ENCODE measurements at regions not wholly inside any gene's neighbourhood (a gene's known extent, or its start where the extent isn't known, plus 50 kb on each side); places are given as distances from the start of the nearest gene placed in this dataset.

- no peaks in the 10 kb centered on the region for H3K36me3 ChIP-seq (ENCODE audit: control insufficient read depth in 2 of 3, insufficient read depth in 3 of 3, low read length in 3 of 3)
- Mint-ChIP-seq H3K27me3 (no peaks in the 10 kb centered on the region), H3K36me3 (no peaks in the 10 kb centered on the region), H3K27ac (no peak overlapping the region), H3K4me1 (no peaks in the 10 kb centered on the region), H3K9me3 (peaks cover 0 to 20% (median 4%) of the 10 kb centered on the region in 11 donors), H3K4me3 (no peak overlapping the region)
- intact Hi-C loops (cut with micrococcal nuclease) = no loop called here
- POLR2A ChIA-PET = no interaction called here
- ATAC-seq (no peak), DNase-seq (no peak)
- CTCF ChIA-PET = no interaction called here
- no peaks in the 10 kb centered on the region for H3K4me1 ChIP-seq (ENCODE audit: control insufficient read depth in 2 of 2, insufficient read depth in 2 of 2, low read length in 2 of 2)
- no peaks in the 10 kb centered on the region for H3K9me3 ChIP-seq (ENCODE audit: control insufficient read depth in 2 of 3, low read length in 3 of 3)
- H3K27ac ChIP-seq (ENCODE audit: low read depth, low read length) = no peak overlapping the region
- H3K27me3 ChIP-seq (ENCODE audit: control insufficient read depth in 2 of 2, insufficient read depth in 2 of 2, low read length in 2 of 2) = no peaks in the 10 kb centered on the region
- no peak overlapping the region for H3K4me3 ChIP-seq (ENCODE audit: low read length)
These were observed 1187.5 kb upstream of the USP15 start for GRCh38 chr12:61072717-61073116.

GRCh38 chr12:61095111-61095510, 1165.1 kb upstream of the USP15 start:
- ChIA-PET CTCF (no interaction called here), POLR2A (no interaction called here)
- Histone ChIP-seq H3K36me3 (ENCODE audit: control insufficient read depth in 2 of 3, insufficient read depth in 3 of 3, low read length in 3 of 3) (no peaks in the 10 kb centered on the region), H3K4me1 (ENCODE audit: control insufficient read depth in 2 of 2, insufficient read depth in 2 of 2, low read length in 2 of 2) (no peaks in the 10 kb centered on the region), H3K27ac (ENCODE audit: low read depth, low read length) (no peak overlapping the region), H3K9me3 (ENCODE audit: control insufficient read depth in 2 of 3, low read length in 3 of 3) (peaks cover 0 to 5% (median 0%) of the 10 kb centered on the region in 3 experiments), H3K4me3 (ENCODE audit: low read length) (no peak overlapping the region), H3K27me3 (ENCODE audit: control insufficient read depth in 2 of 2, insufficient read depth in 2 of 2, low read length in 2 of 2) (no peaks in the 10 kb centered on the region)
- Mint-ChIP-seq H3K4me1 (no peaks in the 10 kb centered on the region), H3K27me3 (no peaks in the 10 kb centered on the region), H3K36me3 (no peaks in the 10 kb centered on the region), H3K9me3 (peaks cover 0 to 12% (median 3%) of the 10 kb centered on the region in 11 donors), H3K4me3 (no peak overlapping the region), H3K27ac (no peak overlapping the region)
- ATAC-seq (no peak), DNase-seq (no peak)
- intact Hi-C loops (cut with micrococcal nuclease) = no loop called here

DNA sequence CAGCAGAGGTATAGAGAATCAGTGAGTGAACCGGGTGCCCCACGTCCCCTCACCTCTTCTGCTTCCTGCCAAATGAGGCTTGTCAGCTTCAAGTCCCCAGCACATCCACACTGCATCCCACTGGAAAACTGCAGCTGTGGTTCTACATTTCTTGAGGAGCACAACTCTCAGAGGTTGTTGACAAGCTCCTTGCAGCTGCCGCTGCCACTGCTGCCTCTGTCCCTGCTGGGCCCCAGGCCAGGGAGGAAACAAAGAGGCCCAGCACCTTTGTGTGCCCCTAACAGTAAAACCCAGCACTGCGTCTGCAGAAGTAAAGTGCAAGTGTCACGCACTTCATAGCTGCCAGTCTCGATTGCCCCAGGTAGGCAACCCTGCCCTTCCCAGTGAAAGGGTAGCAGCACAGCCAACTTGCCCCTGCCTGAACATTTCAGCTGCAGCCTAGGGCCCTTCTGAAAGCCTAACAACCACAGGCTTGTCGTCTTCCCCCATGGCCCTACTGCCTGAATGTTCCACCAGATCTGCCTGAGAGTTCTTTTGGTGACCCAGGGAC, 1162.1 kb upstream of the USP15 start:
- Mint-ChIP-seq H3K4me3 (no peak overlapping the region), H3K27ac (no peak overlapping the region), H3K4me1 (no peaks in the 10 kb centered on the region), H3K27me3 (no peaks in the 10 kb centered on the region), H3K36me3 (no peaks in the 10 kb centered on the region), H3K9me3 (peaks cover 0 to 31% (median 1%) of the 10 kb centered on the region in 11 donors)
- Histone ChIP-seq H3K4me1 (ENCODE audit: control insufficient read depth in 2 of 2, insufficient read depth in 2 of 2, low read length in 2 of 2) (no peaks in the 10 kb centered on the region), H3K27me3 (ENCODE audit: control insufficient read depth in 2 of 2, insufficient read depth in 2 of 2, low read length in 2 of 2) (no peaks in the 10 kb centered on the region), H3K36me3 (ENCODE audit: control insufficient read depth in 2 of 3, insufficient read depth in 3 of 3, low read length in 3 of 3) (no peaks in the 10 kb centered on the region), H3K4me3 (ENCODE audit: low read length) (no peak overlapping the region), H3K9me3 (ENCODE audit: control insufficient read depth in 2 of 3, low read length in 3 of 3) (no peaks in the 10 kb centered on the region), H3K27ac (ENCODE audit: low read depth, low read length) (no peak overlapping the region)
- POLR2A ChIA-PET = no interaction called here
- ATAC-seq (no peak), DNase-seq (no peak)
- intact Hi-C loops (cut with micrococcal nuclease) = no loop called here
- CTCF ChIA-PET = no interaction called here

- H3K4me3 Mint-ChIP-seq = no peak overlapping the region
- H3K27me3 ChIP-seq (ENCODE audit: control insufficient read depth in 2 of 2, insufficient read depth in 2 of 2, low read length in 2 of 2) = no peaks in the 10 kb centered on the region
- POLR2A ChIA-PET = no interaction called here
- no peak overlapping the region for H3K4me3 ChIP-seq (ENCODE audit: low read length)
- no peaks in the 10 kb centered on the region for H3K4me1 Mint-ChIP-seq
- CTCF ChIA-PET = no interaction called here
- H3K9me3 ChIP-seq (ENCODE audit: control insufficient read depth in 2 of 3, low read length in 3 of 3) = peaks cover 0 to 4% (median 0%) of the 10 kb centered on the region in 3 experiments
- DNase-seq (no peak), ATAC-seq (no peak)
- no peaks in the 10 kb centered on the region for H3K4me1 ChIP-seq (ENCODE audit: control insufficient read depth in 2 of 2, insufficient read depth in 2 of 2, low read length in 2 of 2)
- no peak overlapping the region for H3K27ac Mint-ChIP-seq
- peaks cover 0 to 35% (median 11%) of the 10 kb centered on the region in 11 donors for H3K9me3 Mint-ChIP-seq
- no peaks in the 10 kb centered on the region for H3K27me3 Mint-ChIP-seq
- no peaks in the 10 kb centered on the region for H3K36me3 Mint-ChIP-seq
- no peaks in the 10 kb centered on the region for H3K36me3 ChIP-seq (ENCODE audit: control insufficient read depth in 2 of 3, insufficient read depth in 3 of 3, low read length in 3 of 3)
- intact Hi-C loops (cut with micrococcal nuclease) = no loop called here
- H3K27ac ChIP-seq (ENCODE audit: low read depth, low read length) = no peak overlapping the region
These were observed 1153.1 kb upstream of the USP15 start for GRCh38 chr12:61107118-61107517.

DNA sequence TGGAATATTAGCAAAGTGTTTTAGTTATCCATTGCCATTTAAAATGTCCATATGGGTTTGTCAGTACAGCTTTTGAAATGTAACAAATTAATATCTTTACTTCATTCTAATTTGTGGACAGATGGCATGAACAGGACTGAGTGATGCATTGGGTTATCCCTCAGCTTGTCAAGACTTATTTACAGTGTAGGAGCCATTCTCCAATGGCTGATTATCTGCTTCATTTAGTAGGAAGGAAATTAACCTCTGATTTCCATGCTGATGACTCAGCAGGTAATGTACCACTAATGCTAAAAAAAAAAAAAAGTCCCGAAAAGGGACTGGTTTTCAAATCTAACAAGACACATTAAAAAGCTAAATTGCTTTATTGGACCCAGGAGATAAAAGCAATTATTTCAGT, 1149.0 kb upstream of the USP15 start:
- Histone ChIP-seq H3K4me3 (ENCODE audit: low read length) (no peak overlapping the region), H3K4me1 (ENCODE audit: control insufficient read depth in 2 of 2, insufficient read depth in 2 of 2, low read length in 2 of 2) (no peaks in the 10 kb centered on the region), H3K36me3 (ENCODE audit: control insufficient read depth in 2 of 3, insufficient read depth in 3 of 3, low read length in 3 of 3) (no peaks in the 10 kb centered on the region), H3K27me3 (ENCODE audit: control insufficient read depth in 2 of 2, insufficient read depth in 2 of 2, low read length in 2 of 2) (no peaks in the 10 kb centered on the region), H3K9me3 (ENCODE audit: control insufficient read depth in 2 of 3, low read length in 3 of 3) (no peaks in the 10 kb centered on the region), H3K27ac (ENCODE audit: low read depth, low read length) (no peak overlapping the region)
- H3K27ac Mint-ChIP-seq = no peak overlapping the region
- CTCF ChIA-PET = no interaction called here
- no peaks in the 10 kb centered on the region for H3K36me3 Mint-ChIP-seq
- DNase-seq (no peak), ATAC-seq (no peak)
- no peaks in the 10 kb centered on the region for H3K27me3 Mint-ChIP-seq
- intact Hi-C loops (cut with micrococcal nuclease) = no loop called here
- H3K4me3 Mint-ChIP-seq = no peak overlapping the region
- POLR2A ChIA-PET = no interaction called here
- no peaks in the 10 kb centered on the region for H3K4me1 Mint-ChIP-seq
- peaks cover 0 to 32% (median 6%) of the 10 kb centered on the region in 11 donors for H3K9me3 Mint-ChIP-seq

DNA sequence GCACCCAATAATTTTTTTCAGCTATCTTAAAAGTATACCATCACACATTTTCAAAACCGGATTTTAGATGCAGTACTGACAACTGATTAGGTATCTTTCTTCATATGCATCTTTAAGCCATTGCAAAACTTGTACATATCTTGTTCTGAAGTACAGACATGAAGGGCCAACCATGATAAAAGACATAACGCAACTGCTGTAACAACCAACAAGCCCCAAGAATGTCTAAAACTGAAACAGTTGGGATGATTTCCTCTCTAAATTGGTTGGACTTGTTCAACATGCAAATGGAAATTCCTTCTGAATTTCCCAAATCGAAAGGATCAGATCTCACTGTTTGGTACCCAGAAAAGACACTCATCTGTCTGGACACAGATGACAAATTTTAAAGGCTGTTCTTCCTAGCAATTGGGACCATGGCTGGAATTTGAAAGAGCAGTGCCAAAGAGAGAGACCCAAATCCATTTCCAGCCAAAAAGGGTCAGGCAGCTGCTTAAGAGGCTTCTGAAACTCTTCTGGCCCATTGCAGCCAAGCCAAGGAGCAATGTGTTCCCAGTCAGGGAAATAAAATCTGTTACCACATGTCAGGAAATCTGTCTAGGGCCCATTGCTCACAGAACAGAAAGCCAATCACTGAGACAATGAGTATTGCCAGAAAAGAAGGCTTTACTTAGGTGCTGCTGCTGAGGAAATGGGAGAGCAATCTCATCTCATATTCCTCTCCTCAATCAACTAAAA, 1122.4 kb upstream of the USP15 start:
- Mint-ChIP-seq H3K36me3 (no peaks in the 10 kb centered on the region), H3K27me3 (no peaks in the 10 kb centered on the region), H3K9me3 (peaks cover 0 to 13% (median 5%) of the 10 kb centered on the region in 11 donors), H3K27ac (no peak overlapping the region), H3K4me3 (no peak overlapping the region), H3K4me1 (no peaks in the 10 kb centered on the region)
- no peak overlapping the region for H3K4me3 ChIP-seq (ENCODE audit: low read length)
- ChIA-PET POLR2A (no interaction called here), CTCF (no interaction called here)
- DNase-seq (no peak), ATAC-seq (no peak)
- H3K4me1 ChIP-seq (ENCODE audit: control insufficient read depth in 2 of 2, insufficient read depth in 2 of 2, low read length in 2 of 2) = no peaks in the 10 kb centered on the region
- no peaks in the 10 kb centered on the region for H3K36me3 ChIP-seq (ENCODE audit: control insufficient read depth in 2 of 3, insufficient read depth in 3 of 3, low read length in 3 of 3)
- intact Hi-C loops (cut with micrococcal nuclease) = no loop called here
- H3K9me3 ChIP-seq (ENCODE audit: control insufficient read depth in 2 of 3, low read length in 3 of 3) = no peaks in the 10 kb centered on the region
- H3K27me3 ChIP-seq (ENCODE audit: control insufficient read depth in 2 of 2, insufficient read depth in 2 of 2, low read length in 2 of 2) = no peaks in the 10 kb centered on the region
- H3K27ac ChIP-seq (ENCODE audit: low read depth, low read length) = no peak overlapping the region

- H3K9me3 Mint-ChIP-seq = peaks cover 0 to 10% (median 5%) of the 10 kb centered on the region in 11 donors
- no peaks in the 10 kb centered on the region for H3K27me3 Mint-ChIP-seq
- Histone ChIP-seq H3K9me3 (ENCODE audit: control insufficient read depth in 2 of 3, low read length in 3 of 3) (no peaks in the 10 kb centered on the region), H3K36me3 (ENCODE audit: control insufficient read depth in 2 of 3, insufficient read depth in 3 of 3, low read length in 3 of 3) (no peaks in the 10 kb centered on the region), H3K27ac (ENCODE audit: low read depth, low read length) (no peak overlapping the region), H3K4me3 (ENCODE audit: low read length) (no peak overlapping the region), H3K27me3 (ENCODE audit: control insufficient read depth in 2 of 2, insufficient read depth in 2 of 2, low read length in 2 of 2) (no peaks in the 10 kb centered on the region), H3K4me1 (ENCODE audit: control insufficient read depth in 2 of 2, insufficient read depth in 2 of 2, low read length in 2 of 2) (no peaks in the 10 kb centered on the region)
- no peaks in the 10 kb centered on the region for H3K36me3 Mint-ChIP-seq
- no peak for ATAC-seq
- intact Hi-C loops (cut with micrococcal nuclease) = no loop called here
- no peak overlapping the region for H3K27ac Mint-ChIP-seq
- H3K4me1 Mint-ChIP-seq = no peaks in the 10 kb centered on the region
- no peak for DNase-seq
- POLR2A ChIA-PET = no interaction called here
- H3K4me3 Mint-ChIP-seq = no peak overlapping the region
- CTCF ChIA-PET = no interaction called here
These were observed 1121.8 kb upstream of the USP15 start for GRCh38 chr12:61138415-61138759.

All from naive thymus-derived CD4-positive, alpha-beta T cell (primary cell).